ENCODE measurements at regions not wholly inside any gene's neighbourhood (a gene's known extent, or its start where the extent isn't known, plus 50 kb on each side); places are given as distances from the start of the nearest gene placed in this dataset.
A peak's percentile ranks its signal among the peaks of the same experiment; 100 is the strongest.
"Not testable (repeated sequence)": the region's sequence is repeated elsewhere in the genome, so short reads cannot be mapped to it uniquely, and the experiment has no call there.

DNA sequence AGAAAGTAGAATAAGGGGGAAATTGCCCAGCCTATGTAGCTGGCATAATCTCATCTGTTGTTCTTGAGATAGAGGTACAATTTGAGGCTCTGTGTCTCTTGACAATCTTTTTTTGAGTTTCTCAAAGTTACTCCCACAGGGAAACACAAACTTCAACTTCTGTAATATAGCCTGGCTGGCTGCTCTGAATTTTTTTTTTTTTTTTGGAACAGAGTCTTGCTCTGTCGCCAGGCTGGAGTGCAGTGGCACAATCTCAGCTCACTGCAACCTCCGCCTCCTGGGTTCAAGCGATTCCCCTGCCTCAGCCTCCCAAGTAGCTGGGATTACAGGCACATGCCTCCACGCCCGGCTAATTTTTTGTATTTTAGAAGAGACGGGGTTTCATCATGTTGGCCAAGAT, 1486.8 kb upstream of the WWC1 start:
- not testable (repeated sequence) for DNase-seq (ENCODE audit: low read depth)

DNA sequence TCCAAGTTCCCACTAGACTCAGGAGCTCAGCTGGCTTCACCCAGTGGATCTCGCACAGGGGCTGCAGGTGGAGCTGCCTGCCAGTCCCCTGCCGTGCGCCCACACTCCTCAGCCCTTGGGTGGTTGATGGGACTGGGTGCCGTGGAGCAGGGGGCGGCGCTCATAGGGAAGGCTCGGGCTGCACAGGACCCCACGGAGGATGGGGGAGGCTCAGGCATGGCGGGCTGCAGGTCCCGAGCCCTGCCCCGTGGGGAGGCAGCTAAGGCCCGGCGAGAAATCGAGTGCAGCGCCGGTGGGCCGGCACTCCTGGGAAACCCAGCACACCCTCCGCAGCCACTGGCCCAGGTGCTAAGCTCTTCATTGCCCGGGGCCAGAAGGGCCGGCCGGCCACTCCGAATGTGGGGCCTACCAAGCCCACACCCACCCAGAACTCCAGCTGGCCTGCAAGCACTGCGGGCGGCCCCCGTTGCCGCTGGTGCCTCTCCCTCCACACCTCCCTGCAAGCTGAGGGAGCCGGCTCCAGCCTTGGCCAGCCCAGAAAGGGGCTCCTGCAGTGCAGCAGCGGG, 1481.3 kb upstream of the WWC1 start:
- DNase-seq (ENCODE audit: low read depth): not testable (repeated sequence)

- DNase-seq (ENCODE audit: low read depth): no peak
Observed at GRCh38 chr5:166810721-166811120, 1480.7 kb upstream of the WWC1 start.

GRCh38 chr5:166823360-166823759, 1468.1 kb upstream of the WWC1 start:
- DNase-seq (ENCODE audit: low read depth): no peak

DNA sequence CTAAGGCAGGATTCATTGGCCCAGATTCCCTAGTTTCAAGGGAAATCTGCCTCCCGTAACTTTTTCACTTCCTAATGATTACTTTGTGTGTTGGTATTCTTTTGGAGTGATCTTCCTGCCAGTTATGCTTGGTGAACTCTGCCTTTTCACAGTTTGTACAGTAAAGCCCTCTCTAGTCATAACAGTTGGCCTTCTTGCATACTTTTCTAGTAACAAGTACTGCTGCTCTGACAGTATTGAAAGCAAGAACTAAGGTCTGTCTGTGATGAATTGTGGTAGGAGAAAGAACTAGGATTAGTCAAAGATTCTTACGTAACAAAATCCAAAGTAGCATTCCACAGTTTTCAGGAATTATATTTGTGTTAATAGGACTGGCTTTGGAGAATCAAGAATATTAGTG, 1457.2 kb upstream of the WWC1 start:
- no peak for DNase-seq (ENCODE audit: low read depth)

DNA sequence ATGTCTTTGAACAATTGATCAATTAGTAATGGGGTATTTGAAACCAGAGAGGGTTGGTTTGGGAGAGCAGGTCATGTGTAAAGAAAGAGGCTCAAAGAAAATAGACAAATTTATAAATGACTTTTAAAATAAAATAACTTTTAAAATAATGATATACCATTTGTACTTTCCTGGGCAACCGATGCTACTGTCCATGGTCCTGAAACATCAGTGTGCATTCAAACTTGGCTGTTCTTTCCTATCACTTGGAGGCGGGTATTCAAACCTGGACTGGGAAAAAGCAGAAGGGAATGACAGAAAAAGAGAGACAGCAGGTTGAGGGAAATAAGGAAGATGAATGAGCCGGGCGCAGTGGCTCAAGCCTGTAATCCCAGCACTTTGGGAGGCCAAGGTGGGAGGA, 1446.4 kb upstream of the WWC1 start:
- peak; percentile 48 for DNase-seq (ENCODE audit: low read depth)

DNA sequence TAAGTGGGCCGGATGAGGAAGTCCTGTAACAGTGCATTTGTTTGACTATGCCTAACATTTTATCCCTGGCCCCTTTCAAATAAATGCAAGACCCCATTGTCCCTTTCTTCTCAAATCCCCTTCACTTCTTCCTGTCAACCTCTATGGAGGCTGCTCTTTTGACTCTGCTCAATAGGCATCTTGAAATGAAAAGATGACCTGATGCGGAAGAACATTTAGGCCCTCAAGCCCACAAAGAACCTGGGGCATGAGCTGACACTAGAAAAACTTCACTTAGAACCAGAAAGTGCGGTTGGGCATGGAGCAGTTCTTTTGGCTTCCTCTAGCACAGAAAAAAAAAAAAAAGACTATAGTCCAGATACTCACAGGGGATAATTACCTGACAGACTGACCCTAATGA, 1434.7 kb upstream of the WWC1 start:
- no peak for DNase-seq (ENCODE audit: low read depth)

DNA sequence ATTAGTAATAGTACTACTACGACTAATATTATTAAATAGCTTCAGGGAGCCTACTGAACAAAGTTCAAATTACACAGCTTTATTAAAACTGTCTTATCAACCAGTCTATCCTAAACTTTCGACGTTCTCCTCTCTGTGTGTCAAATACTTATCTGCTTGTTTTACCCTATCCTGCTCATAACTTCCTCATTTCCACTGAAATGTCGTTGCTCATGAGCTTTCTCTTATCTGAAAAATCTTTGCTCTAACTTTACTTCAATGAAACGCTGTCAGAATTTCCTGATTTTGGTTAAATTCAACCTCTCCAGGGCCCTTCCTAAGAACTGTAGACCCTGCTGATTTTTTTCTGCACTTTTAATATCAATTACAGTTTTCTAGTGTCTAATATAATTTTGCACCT, 1431.0 kb upstream of the WWC1 start:
- DNase-seq (ENCODE audit: low read depth): no peak

GRCh38 chr5:166862581-166862980, 1428.9 kb upstream of the WWC1 start:
- DNase-seq (ENCODE audit: low read depth): no peak

DNA sequence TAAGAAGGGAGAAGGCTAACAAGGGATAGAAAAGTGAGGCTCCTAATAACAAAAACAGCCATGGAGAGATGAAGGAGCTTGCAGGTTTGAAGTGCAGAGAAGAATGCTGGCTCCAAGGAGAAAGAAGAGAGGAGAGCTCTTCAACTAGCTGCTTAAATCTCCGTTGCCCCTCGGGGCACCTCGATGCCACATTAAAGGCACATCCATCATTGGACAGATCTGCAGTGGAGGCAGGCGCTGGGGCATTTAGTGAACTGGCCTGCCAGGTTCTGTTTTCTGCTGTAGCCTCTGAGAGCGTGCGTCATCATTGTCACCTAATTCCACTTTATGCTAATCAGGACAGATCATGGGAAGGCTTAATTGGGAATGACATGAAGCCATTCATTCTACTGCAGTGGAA, 1426.2 kb upstream of the WWC1 start:
- no peak for DNase-seq (ENCODE audit: low read depth)

DNA sequence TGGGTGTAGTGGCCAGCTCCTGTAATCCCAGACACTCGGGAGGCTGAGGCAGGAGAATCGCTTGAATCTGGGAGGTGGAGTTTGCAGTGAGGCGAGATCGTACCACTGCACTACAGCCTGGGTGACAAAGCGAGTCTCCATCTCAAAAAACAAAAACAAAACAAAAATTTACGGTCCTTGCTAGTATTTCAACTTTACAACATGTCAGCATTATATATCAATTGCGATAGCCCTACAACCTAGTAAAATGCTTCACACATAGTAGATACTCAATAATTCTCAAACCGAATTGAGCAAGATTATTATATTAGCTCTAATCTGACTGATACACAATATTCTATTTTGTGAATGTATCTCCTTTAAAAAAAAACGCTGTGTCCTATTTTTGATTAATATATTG, 1411.0 kb upstream of the WWC1 start:
- no peak for DNase-seq (ENCODE audit: low read depth)

DNA sequence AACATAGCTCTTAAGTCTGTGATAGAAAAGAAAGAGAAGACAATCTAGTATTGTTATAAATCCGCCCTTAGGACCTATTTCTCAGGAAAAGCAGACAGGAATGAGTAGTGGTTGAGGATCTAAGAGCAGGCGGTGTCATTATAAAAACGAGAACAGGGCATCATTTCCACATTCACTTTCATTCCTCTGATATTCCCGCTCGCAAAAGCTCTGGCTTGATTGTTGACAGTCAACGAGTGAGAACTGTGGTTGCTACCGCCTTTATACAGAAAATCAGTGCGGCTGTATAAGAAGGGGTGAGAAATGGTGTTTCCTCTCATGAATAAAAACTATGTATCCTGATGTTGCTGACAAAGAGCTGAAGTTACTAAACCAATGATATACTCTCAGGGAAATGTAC, 1409.6 kb upstream of the WWC1 start:
- no peak for DNase-seq (ENCODE audit: low read depth)

DNA sequence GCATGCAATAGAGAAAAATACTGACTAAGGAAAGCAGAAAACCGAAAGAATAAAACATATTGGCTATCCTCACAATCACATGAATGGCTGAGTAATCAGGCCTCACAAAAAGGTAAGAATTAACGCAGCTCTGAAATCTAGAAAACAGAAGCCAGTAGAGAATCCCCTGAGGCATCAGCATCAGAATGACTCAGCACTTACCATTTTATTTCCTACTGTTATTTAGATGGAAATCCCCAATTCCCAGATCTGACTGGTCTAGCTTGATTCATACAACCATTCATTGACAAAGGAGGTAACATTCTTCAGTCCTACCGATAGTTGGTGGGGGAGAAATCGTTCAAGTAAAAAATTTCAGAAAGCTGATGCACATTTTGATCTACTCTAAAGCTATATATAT, 1408.4 kb upstream of the WWC1 start:
- peak; percentile 73 for DNase-seq (ENCODE audit: low read depth)

- DNase-seq (ENCODE audit: low read depth): no peak
Observed at GRCh38 chr5:166898166-166898565, 1393.3 kb upstream of the WWC1 start.

- DNase-seq (ENCODE audit: low read depth): no peak
Observed at GRCh38 chr5:166899343-166899742, 1392.1 kb upstream of the WWC1 start.

- no peak for DNase-seq (ENCODE audit: low read depth)
Observed at GRCh38 chr5:166904571-166904970, 1386.9 kb upstream of the WWC1 start.

DNA sequence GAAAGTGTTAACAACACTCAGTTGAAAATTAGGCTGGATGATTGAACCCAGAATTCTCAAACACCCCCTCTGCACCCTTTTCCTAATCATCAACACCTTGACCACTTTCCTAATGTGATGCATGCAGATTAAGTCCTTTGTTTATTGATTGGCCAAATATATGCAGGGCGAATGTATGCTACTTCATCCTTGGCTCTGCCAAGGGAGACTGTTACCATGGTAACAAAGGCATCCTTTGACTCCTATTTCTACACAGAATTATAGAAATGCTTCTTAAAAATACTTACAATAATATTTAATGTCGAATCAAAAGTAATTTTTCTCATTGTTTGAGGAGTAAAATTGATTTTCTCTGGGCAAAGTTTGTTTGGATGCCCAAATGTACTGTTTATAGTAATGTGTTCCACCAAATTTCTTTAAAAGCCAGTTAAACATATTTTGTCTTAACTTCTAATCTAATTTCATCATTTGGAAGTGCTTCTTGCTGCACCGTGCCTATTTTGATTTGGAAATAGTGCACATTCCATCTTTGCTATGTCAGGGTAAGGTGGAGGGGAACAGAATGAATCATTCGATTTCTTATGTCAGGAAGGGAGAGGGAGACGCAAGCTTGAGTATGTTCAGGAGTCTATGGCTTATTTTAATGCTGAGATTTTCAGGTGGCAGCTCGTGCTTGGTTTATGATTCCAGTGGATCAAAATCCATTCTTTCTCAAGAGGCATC, 1384.3 kb upstream of the WWC1 start:
- peak; percentile 64 for DNase-seq (ENCODE audit: low read depth)

DNA sequence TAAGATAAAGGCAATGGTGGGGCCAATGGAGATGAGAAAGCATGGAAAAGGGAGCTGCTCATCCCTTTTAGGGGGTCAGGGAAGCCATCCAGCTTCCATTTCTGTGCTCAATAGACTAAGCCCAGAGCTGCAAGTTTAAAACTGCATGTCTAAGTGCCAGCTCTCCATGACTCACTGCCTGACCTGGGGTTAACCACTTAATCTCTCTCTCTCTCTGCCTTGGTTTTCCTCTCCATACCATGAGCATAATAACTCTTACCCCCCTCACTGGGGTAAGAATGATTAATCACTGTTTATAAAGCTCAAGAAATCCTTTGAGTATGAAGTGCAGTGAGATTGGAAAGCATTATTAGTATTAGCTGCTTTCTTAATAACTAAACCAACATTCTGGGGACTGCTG, 1382.4 kb upstream of the WWC1 start:
- peak; percentile 90 for DNase-seq (ENCODE audit: low read depth)

DNA sequence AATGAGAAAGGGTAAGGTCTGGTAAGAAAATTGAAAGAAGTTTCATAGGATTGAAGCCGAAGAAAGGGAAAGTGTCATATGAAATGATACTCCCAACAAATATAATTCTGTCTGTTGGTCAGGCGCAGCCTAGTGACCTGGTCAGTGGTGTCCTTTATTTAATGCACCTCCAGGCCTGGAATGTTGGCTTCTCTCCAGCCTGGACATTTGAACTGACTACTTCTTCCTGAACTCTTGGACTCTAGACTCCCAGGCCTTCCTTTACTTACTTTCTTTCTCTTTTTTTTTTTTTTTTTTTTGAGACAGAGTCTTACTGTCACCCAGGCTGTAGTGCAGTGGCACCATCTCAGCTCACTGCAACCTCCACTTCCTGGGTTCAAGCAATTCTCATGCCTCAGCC, 1381.5 kb upstream of the WWC1 start:
- no peak for DNase-seq (ENCODE audit: low read depth)

DNA sequence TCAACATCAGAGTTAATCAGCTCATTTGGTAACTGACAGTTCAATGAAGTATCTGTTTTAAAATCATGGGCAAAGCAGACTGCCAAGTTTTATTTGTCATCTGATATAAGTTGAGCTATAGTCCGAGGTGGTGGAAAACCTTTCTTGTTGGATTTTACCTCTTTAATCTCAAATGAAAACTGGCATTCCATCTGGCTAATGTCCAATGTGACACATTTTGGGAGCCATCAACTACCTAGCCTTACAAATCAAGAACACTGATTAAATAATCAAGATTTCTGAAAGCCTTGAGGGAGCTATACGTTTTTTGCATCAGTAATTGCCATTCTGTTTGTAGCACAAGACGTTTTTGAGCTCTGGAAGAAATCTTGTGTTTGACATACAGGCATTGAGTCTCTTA, 1380.5 kb upstream of the WWC1 start:
- DNase-seq (ENCODE audit: low read depth): no peak

GRCh38 chr5:166916021-166916420, 1375.4 kb upstream of the WWC1 start:
- no peak for DNase-seq (ENCODE audit: low read depth)

GRCh38 chr5:166926138-166926537, 1365.3 kb upstream of the WWC1 start:
- DNase-seq (ENCODE audit: low read depth): peak; percentile 65

- peak; percentile 62 for DNase-seq (ENCODE audit: low read depth)
Observed at GRCh38 chr5:166926806-166927475, 1364.5 kb upstream of the WWC1 start.
